ENCODE measurements at regions not wholly inside any gene's neighbourhood (a gene's known extent, or its start where the extent isn't known, plus 50 kb on each side); places are given as distances from the start of the nearest gene placed in this dataset.

DNA sequence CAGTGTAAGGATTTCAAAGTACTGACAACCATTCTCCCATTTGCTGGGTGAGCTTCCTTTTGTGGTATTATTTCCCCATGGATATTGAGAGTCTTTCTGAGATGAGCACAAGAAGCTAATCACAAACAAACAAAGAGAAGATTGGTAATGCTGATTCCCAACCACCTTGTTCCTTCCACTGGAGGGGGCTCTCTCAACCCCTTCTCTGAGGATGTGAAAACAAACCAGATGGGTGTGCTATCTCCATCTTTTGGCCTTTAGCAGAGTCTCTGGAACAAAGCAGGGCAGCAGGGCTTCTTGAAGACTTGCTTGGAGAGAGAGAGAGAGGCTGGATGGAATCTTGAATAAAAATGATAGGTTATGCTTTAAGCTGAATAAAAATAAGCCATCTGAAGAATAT, 576.7 kb upstream of the ZNF462 start:
- TF ChIP-seq, protein P1, sequence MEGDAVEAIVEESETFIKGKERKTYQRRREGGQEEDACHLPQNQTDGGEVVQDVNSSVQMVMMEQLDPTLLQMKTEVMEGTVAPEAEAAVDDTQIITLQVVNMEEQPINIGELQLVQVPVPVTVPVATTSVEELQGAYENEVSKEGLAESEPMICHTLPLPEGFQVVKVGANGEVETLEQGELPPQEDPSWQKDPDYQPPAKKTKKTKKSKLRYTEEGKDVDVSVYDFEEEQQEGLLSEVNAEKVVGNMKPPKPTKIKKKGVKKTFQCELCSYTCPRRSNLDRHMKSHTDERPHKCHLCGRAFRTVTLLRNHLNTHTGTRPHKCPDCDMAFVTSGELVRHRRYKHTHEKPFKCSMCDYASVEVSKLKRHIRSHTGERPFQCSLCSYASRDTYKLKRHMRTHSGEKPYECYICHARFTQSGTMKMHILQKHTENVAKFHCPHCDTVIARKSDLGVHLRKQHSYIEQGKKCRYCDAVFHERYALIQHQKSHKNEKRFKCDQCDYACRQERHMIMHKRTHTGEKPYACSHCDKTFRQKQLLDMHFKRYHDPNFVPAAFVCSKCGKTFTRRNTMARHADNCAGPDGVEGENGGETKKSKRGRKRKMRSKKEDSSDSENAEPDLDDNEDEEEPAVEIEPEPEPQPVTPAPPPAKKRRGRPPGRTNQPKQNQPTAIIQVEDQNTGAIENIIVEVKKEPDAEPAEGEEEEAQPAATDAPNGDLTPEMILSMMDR (IDR thresholded peaks at IDR 0.05; ENCODE audit: low read depth, low read length, missing control alignments) = peak; percentile 38
- H3K4me3 ChIP-seq (ENCODE audit: low read depth, low read length) = no peak overlapping the region
- no peak for DNase-seq (ENCODE audit: low read depth)

DNA sequence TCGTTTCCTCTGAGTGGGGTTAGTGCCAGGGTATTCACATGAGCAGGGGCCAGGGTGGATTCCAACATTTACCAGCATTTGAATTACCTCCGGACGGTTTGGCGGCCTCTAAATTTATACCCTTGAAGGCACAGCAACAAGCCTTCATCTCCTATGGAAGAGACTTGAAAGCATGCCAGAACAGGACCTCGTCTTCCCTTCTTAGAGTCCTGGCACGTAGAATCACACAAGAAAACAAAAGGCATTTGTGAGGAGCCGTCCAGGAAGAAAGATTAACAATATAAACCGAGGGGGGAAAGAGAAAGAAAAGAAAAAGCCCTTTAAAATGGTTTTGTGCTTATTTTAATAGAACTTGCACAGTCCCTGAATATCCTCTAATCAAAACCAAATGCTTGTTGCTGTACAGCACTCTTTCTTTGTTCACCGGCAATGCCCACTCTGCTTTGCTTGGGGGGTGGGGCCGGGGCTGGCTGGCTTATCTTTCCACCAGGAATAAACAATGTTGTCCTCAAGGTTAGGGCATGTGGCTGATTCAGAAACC, 575.8 kb upstream of the ZNF462 start:
- TF ChIP-seq, protein P1 (IDR thresholded peaks at IDR 0.05; ENCODE audit: low read depth, low read length, missing control alignments) = no peak
- no peak for DNase-seq (ENCODE audit: low read depth)

DNA sequence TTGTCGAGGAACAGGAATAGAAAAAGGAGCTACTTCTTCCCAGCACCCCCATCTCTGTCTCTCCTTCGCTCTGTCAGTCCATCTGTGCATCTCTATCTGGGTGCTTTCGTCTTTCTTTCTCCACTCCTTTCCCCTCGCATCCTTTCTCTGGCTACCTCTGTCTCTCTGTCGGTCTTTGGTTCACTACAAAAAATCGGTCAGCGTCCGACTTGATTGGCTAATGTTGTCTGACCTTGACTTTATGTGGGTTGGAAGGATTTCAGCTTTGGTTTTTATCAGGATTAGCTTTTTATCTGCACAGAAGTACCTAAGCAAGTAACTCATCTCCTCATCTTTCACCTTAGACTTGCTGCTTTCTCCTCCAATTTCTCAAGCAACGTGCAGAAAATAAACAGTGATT, 575.2 kb upstream of the ZNF462 start:
- no peak overlapping the region for H3K4me3 ChIP-seq (ENCODE audit: low read depth, low read length)
- DNase-seq (ENCODE audit: low read depth) = no peak
- TF ChIP-seq, protein P1 (IDR thresholded peaks at IDR 0.05; ENCODE audit: low read depth, low read length, missing control alignments) = no peak

More for the DNA sequence above, 575.8 kb upstream of the ZNF462 start:
- H3K4me3 ChIP-seq (ENCODE audit: low read depth, low read length) = no peak overlapping the region

DNA sequence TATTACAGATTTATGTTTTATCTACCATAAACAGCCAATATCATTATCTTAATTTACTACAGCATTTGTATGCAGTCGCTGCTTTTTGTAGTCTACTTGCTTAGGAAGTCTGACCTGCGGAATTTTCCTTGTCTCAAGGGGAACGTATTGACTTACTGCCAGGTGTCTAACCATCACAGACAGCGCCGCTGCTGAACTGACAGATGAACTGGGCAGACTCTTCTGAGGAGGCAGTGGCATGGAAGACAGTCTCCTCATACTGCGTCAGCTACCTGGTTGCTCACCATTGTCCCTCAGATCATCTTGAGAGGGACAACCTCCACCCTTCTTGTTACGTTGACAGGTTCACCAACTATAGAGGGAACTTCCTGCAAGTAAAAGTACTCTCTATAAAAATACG, 574.3 kb upstream of the ZNF462 start:
- H3K4me3 ChIP-seq (ENCODE audit: low read depth, low read length) = no peak overlapping the region
- TF ChIP-seq, protein P1 (IDR thresholded peaks at IDR 0.05; ENCODE audit: low read depth, low read length, missing control alignments) = no peak
- DNase-seq (ENCODE audit: low read depth) = no peak

DNA sequence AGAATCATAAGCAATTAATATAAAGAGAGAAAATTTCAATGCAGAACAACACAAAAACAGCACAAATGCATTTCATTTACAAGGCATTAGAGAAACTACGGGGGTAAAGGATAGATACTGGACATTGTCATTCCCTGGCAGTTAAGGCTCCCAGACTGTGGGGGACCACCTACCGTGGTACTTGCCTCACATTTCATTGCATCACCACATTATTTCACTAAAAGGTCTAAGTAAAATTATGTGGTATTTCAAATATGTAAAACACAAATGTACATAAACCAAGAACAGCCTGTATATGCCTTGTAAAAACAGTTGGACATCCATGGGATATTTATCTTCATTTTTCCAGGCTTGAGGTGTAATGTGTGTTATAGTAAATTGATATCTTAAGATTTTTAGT, 571.2 kb upstream of the ZNF462 start:
- TF ChIP-seq, protein P1 (IDR thresholded peaks at IDR 0.05; ENCODE audit: low read depth, low read length, missing control alignments) = no peak

DNA sequence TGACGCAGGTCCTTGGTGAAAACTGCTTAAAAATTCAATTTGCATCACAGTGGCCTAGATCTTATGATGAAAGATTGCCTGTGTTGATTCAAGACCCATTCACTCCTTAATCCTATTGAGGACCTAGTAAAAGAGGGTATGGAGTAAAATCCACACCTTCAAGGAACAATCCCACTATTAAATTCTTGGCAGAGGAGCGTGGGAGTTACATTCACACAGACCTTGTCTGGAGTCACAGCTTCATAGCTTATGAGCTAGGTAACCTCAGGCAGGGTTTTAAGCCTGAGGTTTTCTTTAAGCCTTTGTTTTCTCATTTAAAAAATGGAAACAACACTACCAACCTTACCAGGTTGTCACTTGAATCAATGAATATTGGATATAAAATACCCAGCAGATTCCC, 566.5 kb upstream of the ZNF462 start:
- DNase-seq (ENCODE audit: low read depth) = no peak
- TF ChIP-seq, protein P1 (IDR thresholded peaks at IDR 0.05; ENCODE audit: low read depth, low read length, missing control alignments) = no peak
- H3K4me3 ChIP-seq (ENCODE audit: low read depth, low read length) = no peak overlapping the region

More for the DNA sequence above, 571.2 kb upstream of the ZNF462 start:
- no peak overlapping the region for H3K4me3 ChIP-seq (ENCODE audit: low read depth, low read length)
- DNase-seq (ENCODE audit: low read depth) = no peak

DNA sequence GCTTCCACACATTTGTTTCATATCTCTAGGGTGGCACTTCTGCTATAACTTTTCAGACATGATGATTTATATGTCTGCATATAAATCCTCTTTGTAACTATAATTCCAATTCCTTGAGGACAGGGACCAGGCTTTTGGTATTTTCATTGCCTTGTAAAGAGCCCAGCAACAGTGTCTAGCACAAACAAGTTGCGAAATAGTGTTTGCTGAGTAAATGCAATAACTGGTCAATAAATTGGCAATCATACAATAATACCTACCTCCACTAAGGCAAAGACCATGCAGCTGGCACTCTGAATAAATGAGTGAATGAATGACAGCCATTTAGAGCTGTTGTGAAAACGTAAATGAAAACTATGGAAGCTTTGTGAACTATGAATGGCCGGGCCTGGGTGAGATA, 564.0 kb upstream of the ZNF462 start:
- no peak for DNase-seq (ENCODE audit: low read depth)
- TF ChIP-seq, protein P1 (IDR thresholded peaks at IDR 0.05; ENCODE audit: low read depth, low read length, missing control alignments) = no peak
- no peak overlapping the region for H3K4me3 ChIP-seq (ENCODE audit: low read depth, low read length)

Data from GM12864 (cell line).